HEK293T (cell line): ENCODE measurements at regions not wholly inside any gene's neighbourhood (a gene's known extent, or its start where the extent isn't known, plus 50 kb on each side); places are given as distances from the start of the nearest gene placed in this dataset.

Source experiments
- CTCF ChIA-PET: fragments of 350-600 bp; formaldehyde crosslinking; extraction: SDS; loops from one replicate; lab custom pipeline; 2021; ENCODE audit warnings: antibody characterized with exemption, inconsistent platforms; lab: Yijun Ruan, JAX
- POLR2A ChIA-PET: fragments of 350-600 bp; formaldehyde crosslinking; extraction: SDS; loops from one replicate; lab custom pipeline; 2020; ENCODE audit warnings: antibody characterized with exemption, inconsistent platforms; lab: Yijun Ruan, JAX
- DNase-seq: peaks from one replicate; pipeline ENCODE4 v3.0.0; 2012; ENCODE audit warnings: mixed read lengths; ENCODE audit errors: extremely low spot score
- ARNT ChIP-seq: fragments of 450-650 bp; IDR thresholded peaks from 2 replicates; pipeline ENCODE4 v1.6.1; 2017; ENCODE audit warnings: mild to moderate bottlenecking
- BHLHE40 ChIP-seq: fragments of 450-650 bp; IDR thresholded peaks from 2 replicates; pipeline ENCODE4 v1.6.1; 2016; ENCODE audit warnings: mild to moderate bottlenecking, moderate library complexity, borderline replicate concordance
- CTBP1 ChIP-seq: fragments of 450-650 bp; IDR thresholded peaks from 2 replicates; pipeline ENCODE4 v1.6.1; 2016; ENCODE audit warnings: borderline replicate concordance
- ELF4 ChIP-seq: fragments of 450-650 bp; IDR thresholded peaks from 2 replicates; pipeline ENCODE4 v1.6.1; 2017; ENCODE audit warnings: antibody characterized with exemption
- FOXA1 ChIP-seq: fragments of 450-650 bp; IDR thresholded peaks from 2 replicates; pipeline ENCODE4 v1.6.1; 2016; ENCODE audit warnings: mild to moderate bottlenecking
- FOXK2 ChIP-seq: fragments of 450-650 bp; IDR thresholded peaks from 2 replicates; pipeline ENCODE4 v1.6.1; 2016; ENCODE audit warnings: mild to moderate bottlenecking
- FOXM1 ChIP-seq: fragments of 450-650 bp; IDR thresholded peaks from 2 replicates; pipeline ENCODE4 v1.6.1; 2017; ENCODE audit warnings: mild to moderate bottlenecking, borderline replicate concordance
- HDGF ChIP-seq: fragments of 450-650 bp; IDR thresholded peaks from 2 replicates; pipeline ENCODE4 v1.6.1; 2017; ENCODE audit warnings: antibody characterized with exemption, borderline replicate concordance
- L3MBTL2 ChIP-seq: fragments of 450-650 bp; conservative IDR thresholded peaks from 2 replicates; pipeline ENCODE4 v1.6.1; 2016; ENCODE audit warnings: mild to moderate bottlenecking
- LEF1 ChIP-seq: fragments of 450-650 bp; IDR thresholded peaks from 2 replicates; pipeline ENCODE4 v1.6.1; 2017; ENCODE audit warnings: mild to moderate bottlenecking, borderline replicate concordance
- NFRKB ChIP-seq: fragments of 450-650 bp; IDR thresholded peaks from 2 replicates; pipeline ENCODE4 v1.6.1; 2016; ENCODE audit warnings: mild to moderate bottlenecking, moderate library complexity
- SP1 ChIP-seq: fragments of 450-650 bp; IDR thresholded peaks from 2 replicates; pipeline ENCODE4 v1.6.1; 2017
- SUZ12 ChIP-seq: fragments of 450-650 bp; IDR thresholded peaks from 2 replicates; pipeline ENCODE4 v1.6.1; 2016; ENCODE audit warnings: mild to moderate bottlenecking
- TARDBP ChIP-seq: fragments of 450-650 bp; IDR thresholded peaks from 2 replicates; pipeline ENCODE4 v1.6.1; 2016
- ZNF384 ChIP-seq: fragments of 450-650 bp; IDR thresholded peaks from 2 replicates; pipeline ENCODE4 v1.6.1; 2016
- TF ChIP-seq, protein P1 (sequence below): fragments of 450-650 bp; IDR thresholded peaks from 2 replicates; pipeline ENCODE4 v1.6.1; 2016

DNA sequence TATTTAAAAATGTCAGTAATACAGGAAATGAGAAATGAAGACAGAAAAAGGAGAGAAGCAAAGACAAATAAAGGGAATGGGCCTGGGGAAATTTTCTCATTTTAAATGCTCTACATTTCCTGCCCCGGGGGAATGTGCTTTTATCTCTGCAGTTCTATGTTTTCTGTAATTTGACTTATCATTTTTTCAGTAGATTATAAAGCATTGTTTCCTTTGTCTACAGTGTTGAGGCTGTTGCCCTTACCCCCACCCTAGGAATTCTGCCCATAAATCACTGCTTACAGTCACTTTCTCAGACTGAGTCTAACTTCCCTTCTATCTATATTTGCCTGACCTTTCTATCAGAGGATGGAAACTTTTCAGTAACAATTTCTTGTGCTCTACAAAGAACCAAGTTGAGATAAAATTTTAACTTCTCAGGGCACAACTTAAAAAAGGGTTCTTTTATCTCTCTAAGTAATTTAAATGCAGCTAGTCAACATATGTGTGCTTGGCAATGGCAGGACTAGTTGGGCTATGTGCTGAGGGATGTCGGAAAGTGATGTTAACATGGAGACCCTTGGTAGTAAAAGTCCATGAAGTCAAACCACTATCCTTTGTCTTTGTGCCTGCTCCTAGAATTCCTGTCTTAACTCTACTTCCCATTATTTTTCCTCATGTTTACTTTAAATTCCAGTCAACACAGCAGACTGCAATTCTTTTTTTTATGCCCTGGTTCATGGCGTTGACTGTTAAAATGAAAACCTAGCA is 146.5 kb upstream of the MMADHC start:
- ChIA-PET POLR2A (no interaction called here), CTCF (no interaction called here)
- TF ChIP-seq LEF1 (no peak), CTBP1 (no peak), ELF4 (no peak)
- TF ChIP-seq, protein P1, sequence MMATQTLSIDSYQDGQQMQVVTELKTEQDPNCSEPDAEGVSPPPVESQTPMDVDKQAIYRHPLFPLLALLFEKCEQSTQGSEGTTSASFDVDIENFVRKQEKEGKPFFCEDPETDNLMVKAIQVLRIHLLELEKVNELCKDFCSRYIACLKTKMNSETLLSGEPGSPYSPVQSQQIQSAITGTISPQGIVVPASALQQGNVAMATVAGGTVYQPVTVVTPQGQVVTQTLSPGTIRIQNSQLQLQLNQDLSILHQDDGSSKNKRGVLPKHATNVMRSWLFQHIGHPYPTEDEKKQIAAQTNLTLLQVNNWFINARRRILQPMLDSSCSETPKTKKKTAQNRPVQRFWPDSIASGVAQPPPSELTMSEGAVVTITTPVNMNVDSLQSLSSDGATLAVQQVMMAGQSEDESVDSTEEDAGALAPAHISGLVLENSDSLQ, result peak; percentile 89
- peak; percentile 16 for DNase-seq

DNA sequence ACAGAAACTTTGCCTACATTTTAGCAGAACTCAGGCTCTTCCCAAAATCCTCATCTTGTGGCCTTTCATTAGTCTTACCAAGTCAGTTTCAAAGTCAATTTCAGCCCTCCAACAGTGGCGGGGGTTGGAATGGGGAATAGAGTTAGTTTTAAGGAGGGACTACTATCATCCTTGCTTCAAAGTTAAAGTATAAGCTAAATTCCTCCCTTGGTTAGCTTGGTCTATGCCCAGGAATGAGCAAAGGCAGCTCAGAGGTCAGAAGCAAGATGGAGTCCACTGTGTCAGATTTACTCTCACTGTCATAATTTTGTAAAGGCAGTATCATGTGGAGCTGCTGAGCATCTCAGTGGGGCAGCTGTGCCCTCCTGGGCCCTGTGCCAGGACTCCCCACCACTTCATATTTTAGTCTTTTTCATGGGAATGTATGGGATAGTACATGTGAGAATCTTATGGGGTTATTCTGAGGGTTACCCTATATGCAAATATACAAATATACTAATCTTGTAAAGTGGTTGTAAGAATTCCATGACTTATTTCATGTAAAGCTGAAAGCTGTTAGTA is 145.2 kb upstream of the MMADHC start:
- DNase-seq, result no peak
- ChIA-PET CTCF (no interaction called here), POLR2A (no interaction called here)
- TF ChIP-seq TARDBP, result no peak
- no peak for TF ChIP-seq NFRKB
- TF ChIP-seq HDGF, result no peak

DNA sequence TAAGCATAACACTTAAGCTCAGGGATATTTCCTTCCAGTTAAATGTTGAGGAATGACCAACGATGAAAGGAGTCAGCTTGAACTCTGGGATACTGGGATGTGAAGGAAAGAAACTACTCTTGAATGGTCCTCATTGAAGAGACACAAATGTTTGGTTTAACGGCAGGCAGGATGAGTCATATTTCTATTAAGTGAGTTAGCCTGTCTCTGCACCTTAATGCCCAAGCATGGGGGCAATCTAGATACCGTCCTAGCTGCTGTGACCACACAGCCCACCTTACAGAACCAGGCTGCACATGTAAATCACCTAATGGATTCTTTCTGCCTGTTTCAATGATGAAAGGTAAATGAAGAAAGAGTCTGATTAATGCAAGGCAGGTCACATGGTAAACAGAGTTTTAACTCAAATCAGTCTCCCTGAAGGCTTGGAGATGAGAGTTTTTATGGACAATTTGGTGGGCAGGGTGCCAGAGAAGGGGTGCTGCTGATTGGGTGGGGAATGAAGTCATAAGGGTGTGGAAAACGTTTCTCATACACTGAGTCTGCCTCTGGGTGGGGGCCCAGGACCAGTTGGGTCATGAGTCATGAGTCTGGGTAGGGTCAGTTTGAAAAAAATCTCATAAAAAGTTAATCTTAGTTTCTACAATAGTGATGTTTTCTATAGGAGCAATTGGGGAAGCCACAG is 144.6 kb upstream of the MMADHC start:
- TF ChIP-seq LEF1 (no peak), FOXK2 (no peak), SP1 (no peak), BHLHE40 (no peak), HDGF (no peak), ARNT (no peak), TARDBP (no peak), FOXM1 (no peak), NFRKB (no peak), ZNF384 (no peak), CTBP1 (no peak)
- TF ChIP-seq, protein P1, result no peak
- DNase-seq, result no peak
- ChIA-PET CTCF (no interaction called here), POLR2A (no interaction called here)

DNA sequence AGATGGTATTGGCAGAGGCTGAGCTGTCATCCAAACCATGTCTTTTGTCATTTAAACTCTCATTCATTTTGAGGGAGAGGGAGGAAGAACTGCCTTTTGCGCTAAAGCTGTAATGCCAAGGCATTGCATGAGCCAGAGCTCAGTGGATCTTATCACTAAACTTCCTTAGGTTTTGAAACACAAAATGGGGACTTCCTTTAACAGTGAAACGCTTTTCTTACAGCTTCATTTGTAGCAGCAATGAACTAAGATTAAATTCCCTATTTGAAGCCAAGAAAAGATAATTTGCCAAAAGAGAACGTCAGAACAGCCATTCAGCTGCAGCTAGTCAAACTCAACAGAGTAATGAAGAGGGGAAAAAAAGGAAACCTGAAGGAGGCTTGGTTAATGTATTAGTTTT is 143.5 kb upstream of the MMADHC start:
- ChIA-PET CTCF (no interaction called here), POLR2A (no interaction called here)
- TF ChIP-seq BHLHE40, result no peak
- no peak for TF ChIP-seq HDGF
- TF ChIP-seq ELF4, result no peak
- no peak for TF ChIP-seq ZNF384
- TF ChIP-seq FOXA1, result no peak
- no peak for TF ChIP-seq FOXK2
- no peak for TF ChIP-seq SUZ12
- TF ChIP-seq ARNT, result no peak
- TF ChIP-seq L3MBTL2, result no peak
- DNase-seq, result no peak

DNA sequence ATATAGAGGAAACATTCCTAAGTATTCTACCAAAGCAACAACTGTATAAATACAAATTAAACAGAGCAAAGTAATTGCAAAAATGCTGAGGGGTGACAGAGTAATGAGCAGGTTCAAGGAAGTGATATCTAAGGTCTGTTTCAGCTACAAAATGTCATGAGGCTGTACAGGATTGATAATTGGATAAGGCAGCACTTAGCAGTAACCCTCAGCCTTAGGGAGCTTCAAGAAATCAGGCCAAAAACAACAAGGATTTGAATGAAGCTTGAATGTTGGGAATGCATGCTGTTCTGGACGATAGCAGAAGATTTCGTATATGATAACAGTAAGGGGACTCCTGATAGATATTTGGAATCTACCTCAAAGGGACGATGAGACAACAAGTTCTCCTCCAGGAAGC is 142.0 kb upstream of the MMADHC start:
- POLR2A ChIA-PET, result no interaction called here
- TF ChIP-seq SUZ12, result no peak
- TF ChIP-seq ELF4, result no peak
- no peak for TF ChIP-seq ARNT
- TF ChIP-seq HDGF, result no peak
- no peak for TF ChIP-seq SP1
- TF ChIP-seq ZNF384, result no peak
- TF ChIP-seq FOXA1, result no peak
- TF ChIP-seq TARDBP, result no peak
- no peak for TF ChIP-seq FOXM1
- TF ChIP-seq BHLHE40, result no peak
- no peak for TF ChIP-seq LEF1
- TF ChIP-seq CTBP1, result no peak
- no peak for TF ChIP-seq FOXK2
- no peak for TF ChIP-seq L3MBTL2
- TF ChIP-seq, protein P1, result no peak
- no peak for TF ChIP-seq NFRKB
- CTCF ChIA-PET, result no interaction called here
- DNase-seq, result no peak

DNA sequence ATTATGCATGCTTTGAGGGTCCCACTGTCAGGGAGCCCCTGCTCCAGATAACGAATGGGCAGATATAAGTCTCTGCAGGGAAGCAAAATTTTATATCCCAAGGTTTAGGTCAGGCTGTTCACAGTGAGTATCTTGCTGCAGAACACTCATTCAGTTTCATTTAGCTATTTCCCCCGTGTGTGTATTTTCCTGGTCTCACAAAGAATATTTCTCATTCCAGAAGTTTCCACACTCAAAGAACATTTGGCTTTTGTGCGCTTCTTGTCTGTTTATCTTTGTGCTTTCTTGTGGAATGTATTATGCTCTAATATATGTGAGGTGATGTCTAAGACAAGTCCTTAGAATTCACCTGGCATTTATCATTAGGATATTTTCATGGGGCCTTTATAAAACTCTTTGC is 140.4 kb upstream of the MMADHC start:
- ChIA-PET POLR2A (no interaction called here), CTCF (no interaction called here)
- no peak for DNase-seq
- no peak for TF ChIP-seq HDGF
- TF ChIP-seq TARDBP, result no peak
- TF ChIP-seq NFRKB, result no peak
- no peak for TF ChIP-seq FOXA1
- TF ChIP-seq CTBP1, result no peak
- no peak for TF ChIP-seq SP1
- TF ChIP-seq FOXM1, result no peak
- TF ChIP-seq, protein P1, result no peak
- no peak for TF ChIP-seq ZNF384
- TF ChIP-seq LEF1, result no peak
- no peak for TF ChIP-seq ARNT
- no peak for TF ChIP-seq SUZ12
- TF ChIP-seq ELF4, result no peak
- TF ChIP-seq FOXK2, result no peak
- TF ChIP-seq L3MBTL2, result no peak
- no peak for TF ChIP-seq BHLHE40
